ENCODE measurements at regions not wholly inside any gene's neighbourhood (a gene's known extent, or its start where the extent isn't known, plus 50 kb on each side); places are given as distances from the start of the nearest gene placed in this dataset.

DNA sequence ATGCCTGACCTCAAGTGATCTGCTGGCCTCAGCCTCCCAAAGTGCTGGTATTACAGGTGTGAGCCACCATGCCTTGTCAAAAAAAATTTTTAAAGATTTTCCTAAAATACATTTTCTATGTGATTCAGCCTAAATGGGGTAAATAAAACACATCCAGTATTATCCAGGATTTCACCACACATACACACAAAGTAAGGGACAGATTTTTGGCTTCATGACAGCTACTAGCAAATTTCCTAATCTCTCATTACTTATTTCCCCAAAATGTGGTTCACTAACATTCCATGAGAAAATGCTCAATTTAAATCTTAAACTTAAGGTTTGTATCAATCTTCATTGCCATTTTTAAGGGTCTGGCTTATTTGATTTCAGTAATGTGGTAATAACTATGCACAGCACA lies 348.5 kb upstream of the INTU start:
- H3K9me3 ChIP-seq (ENCODE audit: control insufficient read depth in 4 of 4, insufficient read depth in 3 of 4, low read length in 3 of 4), result no peaks in the 10 kb centered on the region
- no peak for ATAC-seq (ENCODE audit: insufficient read depth, low FRiP score)
- H3K27ac ChIP-seq (ENCODE audit: low read depth in 1 of 2, low read length in 1 of 2), result no peak overlapping the region
- DNase-seq, result peak in 2 of 3 donors; percentile 27 to 66
- H3K36me3 ChIP-seq (ENCODE audit: control insufficient read depth in 4 of 4, insufficient read depth in 4 of 4, low read length in 4 of 4), result no peaks in the 10 kb centered on the region
- TF ChIP-seq, protein P1, sequence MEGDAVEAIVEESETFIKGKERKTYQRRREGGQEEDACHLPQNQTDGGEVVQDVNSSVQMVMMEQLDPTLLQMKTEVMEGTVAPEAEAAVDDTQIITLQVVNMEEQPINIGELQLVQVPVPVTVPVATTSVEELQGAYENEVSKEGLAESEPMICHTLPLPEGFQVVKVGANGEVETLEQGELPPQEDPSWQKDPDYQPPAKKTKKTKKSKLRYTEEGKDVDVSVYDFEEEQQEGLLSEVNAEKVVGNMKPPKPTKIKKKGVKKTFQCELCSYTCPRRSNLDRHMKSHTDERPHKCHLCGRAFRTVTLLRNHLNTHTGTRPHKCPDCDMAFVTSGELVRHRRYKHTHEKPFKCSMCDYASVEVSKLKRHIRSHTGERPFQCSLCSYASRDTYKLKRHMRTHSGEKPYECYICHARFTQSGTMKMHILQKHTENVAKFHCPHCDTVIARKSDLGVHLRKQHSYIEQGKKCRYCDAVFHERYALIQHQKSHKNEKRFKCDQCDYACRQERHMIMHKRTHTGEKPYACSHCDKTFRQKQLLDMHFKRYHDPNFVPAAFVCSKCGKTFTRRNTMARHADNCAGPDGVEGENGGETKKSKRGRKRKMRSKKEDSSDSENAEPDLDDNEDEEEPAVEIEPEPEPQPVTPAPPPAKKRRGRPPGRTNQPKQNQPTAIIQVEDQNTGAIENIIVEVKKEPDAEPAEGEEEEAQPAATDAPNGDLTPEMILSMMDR (IDR thresholded peaks at IDR 0.05; ENCODE audit: control extremely low read depth, extremely low read depth), result no peak
- no peaks in the 10 kb centered on the region for H3K27me3 ChIP-seq (ENCODE audit: control insufficient read depth in 3 of 3, insufficient read depth in 3 of 3, low read length in 2 of 3)
- H3K9ac ChIP-seq (ENCODE audit: insufficient read depth in 1 of 2, low read length in 2 of 2), result no peak overlapping the region
- H3K4me3 ChIP-seq, result no peak overlapping the region
- H3K4me1 ChIP-seq (ENCODE audit: control insufficient read depth in 5 of 5, insufficient read depth in 5 of 5, low read length in 5 of 5), result peaks cover 0 to 4% (median 0%) of the 10 kb centered on the region in 5 donors

GRCh38 chr4:127291316-127291715 lies 341.4 kb upstream of the INTU start:
- Histone ChIP-seq H3K36me3 (ENCODE audit: control insufficient read depth in 4 of 4, insufficient read depth in 4 of 4, low read length in 4 of 4) (no peaks in the 10 kb centered on the region), H3K4me1 (ENCODE audit: control insufficient read depth in 5 of 5, insufficient read depth in 5 of 5, low read length in 5 of 5) (peaks cover 0 to 10% (median 0%) of the 10 kb centered on the region in 5 donors), H3K27ac (ENCODE audit: low read depth in 1 of 2, low read length in 1 of 2) (no peak overlapping the region), H3K9me3 (ENCODE audit: control insufficient read depth in 4 of 4, insufficient read depth in 3 of 4, low read length in 3 of 4) (peaks cover 0 to 12% (median 6%) of the 10 kb centered on the region in 4 donors), H3K27me3 (ENCODE audit: control insufficient read depth in 3 of 3, insufficient read depth in 3 of 3, low read length in 2 of 3) (no peaks in the 10 kb centered on the region), H3K9ac (ENCODE audit: insufficient read depth in 1 of 2, low read length in 2 of 2) (no peak overlapping the region), H3K4me3 (no peak overlapping the region)
- ATAC-seq (ENCODE audit: insufficient read depth, low FRiP score), result no peak
- no peak for DNase-seq
- TF ChIP-seq, protein P1 (IDR thresholded peaks at IDR 0.05; ENCODE audit: control extremely low read depth, extremely low read depth), result no peak
- 61 to 63% methylated on average over 1 of the region's 1 CpG for WGBS, 2 donors

- no peak for ATAC-seq (ENCODE audit: insufficient read depth, low FRiP score)
- no peaks in the 10 kb centered on the region for H3K27me3 ChIP-seq (ENCODE audit: control insufficient read depth in 3 of 3, insufficient read depth in 3 of 3, low read length in 2 of 3)
- peaks cover 0 to 10% (median 0%) of the 10 kb centered on the region in 5 donors for H3K4me1 ChIP-seq (ENCODE audit: control insufficient read depth in 5 of 5, insufficient read depth in 5 of 5, low read length in 5 of 5)
- no peaks in the 10 kb centered on the region for H3K36me3 ChIP-seq (ENCODE audit: control insufficient read depth in 4 of 4, insufficient read depth in 4 of 4, low read length in 4 of 4)
- WGBS, 2 donors, result 46 to 48% methylated on average over 2 of the region's 2 CpGs
- H3K4me3 ChIP-seq, result no peak overlapping the region
- no peak overlapping the region for H3K9ac ChIP-seq (ENCODE audit: insufficient read depth in 1 of 2, low read length in 2 of 2)
- peak in 2 of 3 donors; percentile 67 to 70 for DNase-seq
- no peak overlapping the region for H3K27ac ChIP-seq (ENCODE audit: low read depth in 1 of 2, low read length in 1 of 2)
- TF ChIP-seq, protein P1 (IDR thresholded peaks at IDR 0.05; ENCODE audit: control extremely low read depth, extremely low read depth), result no peak
- H3K9me3 ChIP-seq (ENCODE audit: control insufficient read depth in 4 of 4, insufficient read depth in 3 of 4, low read length in 3 of 4), result peaks cover 0 to 15% (median 8%) of the 10 kb centered on the region in 4 donors
These were observed 339.3 kb upstream of the INTU start for GRCh38 chr4:127293496-127293895.

DNA sequence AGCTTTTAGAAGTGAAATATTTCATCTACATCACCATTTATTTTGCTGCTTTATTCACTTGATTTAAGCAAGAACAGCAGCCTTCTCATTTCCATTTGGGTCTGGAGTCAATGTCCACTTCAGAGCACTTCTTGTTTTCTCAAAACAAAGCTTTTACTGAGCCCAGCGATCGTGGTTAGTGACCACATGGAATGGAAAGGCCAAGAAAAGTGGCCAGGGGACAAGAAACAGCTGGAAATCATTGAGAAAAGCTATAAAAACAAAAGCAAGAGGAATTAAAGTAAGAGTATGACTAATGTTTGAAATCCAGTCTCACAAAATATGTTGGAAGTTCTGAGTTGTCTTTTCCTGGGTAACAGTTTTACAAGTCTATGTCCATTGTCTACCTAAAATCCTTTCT lies 328.4 kb upstream of the INTU start:
- Histone ChIP-seq H3K27ac (ENCODE audit: low read depth in 1 of 2, low read length in 1 of 2) (no peak overlapping the region), H3K4me1 (ENCODE audit: control insufficient read depth in 5 of 5, insufficient read depth in 5 of 5, low read length in 5 of 5) (no peaks in the 10 kb centered on the region), H3K9me3 (ENCODE audit: control insufficient read depth in 4 of 4, insufficient read depth in 3 of 4, low read length in 3 of 4) (peaks cover 0 to 4% (median 2%) of the 10 kb centered on the region in 4 donors), H3K36me3 (ENCODE audit: control insufficient read depth in 4 of 4, insufficient read depth in 4 of 4, low read length in 4 of 4) (no peaks in the 10 kb centered on the region), H3K4me3 (no peak overlapping the region), H3K27me3 (ENCODE audit: control insufficient read depth in 3 of 3, insufficient read depth in 3 of 3, low read length in 2 of 3) (no peaks in the 10 kb centered on the region), H3K9ac (ENCODE audit: insufficient read depth in 1 of 2, low read length in 2 of 2) (no peak overlapping the region)
- 69 to 78% methylated on average over 2 of the region's 2 CpGs for WGBS, 2 donors
- TF ChIP-seq, protein P1 (IDR thresholded peaks at IDR 0.05; ENCODE audit: control extremely low read depth, extremely low read depth), result no peak
- DNase-seq, result no peak
- ATAC-seq (ENCODE audit: insufficient read depth, low FRiP score), result no peak

All from lung (tissue), 11 donors.